NCI-H748 treated with DMSO at 0.1 percent for 48 hours (cell line): ENCODE measurements at regions not wholly inside any gene's neighbourhood (a gene's known extent, or its start where the extent isn't known, plus 50 kb on each side); places are given as distances from the start of the nearest gene placed in this dataset.

ENCODE experiments used
- DNase-seq: peaks from one replicate; lab custom pipeline; 2025; lab: John Stamatoyannopoulos, UW

GRCh38 chr11:97290464-97291041 lies 900.7 kb downstream of the JRKL start:
- no peak for DNase-seq

GRCh38 chr11:97296301-97296700 lies 906.5 kb downstream of the JRKL start:
- no peak for DNase-seq

GRCh38 chr11:97309291-97309690 lies 919.5 kb downstream of the JRKL start:
- DNase-seq, result no peak

GRCh38 chr11:97325693-97326092 lies 935.9 kb downstream of the JRKL start:
- no peak for DNase-seq

GRCh38 chr11:97332271-97332670 lies 942.5 kb downstream of the JRKL start:
- no peak for DNase-seq

- no peak for DNase-seq
These were observed 946.3 kb downstream of the JRKL start for GRCh38 chr11:97336064-97336463.

- no peak for DNase-seq
These were observed 955.2 kb downstream of the JRKL start for GRCh38 chr11:97345032-97345431.

GRCh38 chr11:97349201-97349600 lies 959.4 kb downstream of the JRKL start:
- no peak for DNase-seq

GRCh38 chr11:97351939-97352338 lies 962.1 kb downstream of the JRKL start:
- DNase-seq, result no peak

GRCh38 chr11:97354026-97354425 lies 964.2 kb downstream of the JRKL start:
- no peak for DNase-seq

- DNase-seq, result no peak
These were observed 964.8 kb downstream of the JRKL start for GRCh38 chr11:97354576-97354975.

- no peak for DNase-seq
These were observed 965.4 kb downstream of the JRKL start for GRCh38 chr11:97355230-97355629.

GRCh38 chr11:97356144-97356543 lies 966.3 kb downstream of the JRKL start:
- DNase-seq, result no peak

- DNase-seq, result no peak
These were observed 969.2 kb downstream of the JRKL start for GRCh38 chr11:97359016-97359415.

- DNase-seq, result no peak
These were observed 972.1 kb downstream of the JRKL start for GRCh38 chr11:97361812-97362378.

- DNase-seq, result no peak
These were observed 973.5 kb downstream of the JRKL start for GRCh38 chr11:97363331-97363730.

- DNase-seq, result no peak
These were observed 974.2 kb downstream of the JRKL start for GRCh38 chr11:97364047-97364446.

GRCh38 chr11:97367406-97368083 lies 977.7 kb downstream of the JRKL start:
- DNase-seq, result no peak

GRCh38 chr11:97389270-97389669 lies 999.5 kb downstream of the JRKL start:
- no peak for DNase-seq

GRCh38 chr11:97398246-97398645 lies 1008.4 kb downstream of the JRKL start:
- DNase-seq, result no peak

GRCh38 chr11:97409141-97409540 lies 1019.3 kb downstream of the JRKL start:
- no peak for DNase-seq

- DNase-seq, result no peak
These were observed 1025.0 kb downstream of the JRKL start for GRCh38 chr11:97414801-97415200.

GRCh38 chr11:97419729-97420128 lies 1029.9 kb downstream of the JRKL start:
- no peak for DNase-seq
